ENCODE measurements at regions not wholly inside any gene's neighbourhood (a gene's known extent, or its start where the extent isn't known, plus 50 kb on each side); places are given as distances from the start of the nearest gene placed in this dataset.

GRCh38 chr10:32120147-32120546, 63.9 kb upstream of the KIF5B start:
- H3K4me3 ChIP-seq, result no peak overlapping the region
- WGBS, 3 donors, result 56 to 77% (median 58%) methylated on average over 3 of the region's 3 CpGs
- no peaks in the 10 kb centered on the region for H3K4me1 ChIP-seq (ENCODE audit: insufficient read depth)
- no peaks in the 10 kb centered on the region for H3K27me3 ChIP-seq
- no peak for DNase-seq
- H3K36me3 ChIP-seq, result no peaks in the 10 kb centered on the region
- H3K9me3 ChIP-seq, result peaks cover 0 to 11% of the 10 kb centered on the region in 2 donors
- TF ChIP-seq POLR2A (IDR thresholded peaks at IDR 0.05), result no peak
- no peak for TF ChIP-seq EP300 (IDR thresholded peaks at IDR 0.05)
- TF ChIP-seq, protein P1, sequence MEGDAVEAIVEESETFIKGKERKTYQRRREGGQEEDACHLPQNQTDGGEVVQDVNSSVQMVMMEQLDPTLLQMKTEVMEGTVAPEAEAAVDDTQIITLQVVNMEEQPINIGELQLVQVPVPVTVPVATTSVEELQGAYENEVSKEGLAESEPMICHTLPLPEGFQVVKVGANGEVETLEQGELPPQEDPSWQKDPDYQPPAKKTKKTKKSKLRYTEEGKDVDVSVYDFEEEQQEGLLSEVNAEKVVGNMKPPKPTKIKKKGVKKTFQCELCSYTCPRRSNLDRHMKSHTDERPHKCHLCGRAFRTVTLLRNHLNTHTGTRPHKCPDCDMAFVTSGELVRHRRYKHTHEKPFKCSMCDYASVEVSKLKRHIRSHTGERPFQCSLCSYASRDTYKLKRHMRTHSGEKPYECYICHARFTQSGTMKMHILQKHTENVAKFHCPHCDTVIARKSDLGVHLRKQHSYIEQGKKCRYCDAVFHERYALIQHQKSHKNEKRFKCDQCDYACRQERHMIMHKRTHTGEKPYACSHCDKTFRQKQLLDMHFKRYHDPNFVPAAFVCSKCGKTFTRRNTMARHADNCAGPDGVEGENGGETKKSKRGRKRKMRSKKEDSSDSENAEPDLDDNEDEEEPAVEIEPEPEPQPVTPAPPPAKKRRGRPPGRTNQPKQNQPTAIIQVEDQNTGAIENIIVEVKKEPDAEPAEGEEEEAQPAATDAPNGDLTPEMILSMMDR (IDR thresholded peaks at IDR 0.05), result no peak
- H3K27ac ChIP-seq, result no peak overlapping the region
- intact Hi-C loops (cut with DNase I), result no loop called here

- H3K4me1 ChIP-seq (ENCODE audit: insufficient read depth), result no peaks in the 10 kb centered on the region
- no peak overlapping the region for H3K4me3 ChIP-seq
- 0 to 33% (median 3%) methylated on average over 1 of the region's 1 CpG for WGBS, 3 donors
- no peak overlapping the region for H3K27ac ChIP-seq
- H3K36me3 ChIP-seq, result no peaks in the 10 kb centered on the region
- H3K27me3 ChIP-seq, result no peaks in the 10 kb centered on the region
- DNase-seq, result no peak
- intact Hi-C loops (cut with DNase I), result no loop called here
- TF ChIP-seq EP300 (IDR thresholded peaks at IDR 0.05) (no peak), POLR2A (IDR thresholded peaks at IDR 0.05) (no peak)
- TF ChIP-seq, protein P1 (IDR thresholded peaks at IDR 0.05), result no peak
- H3K9me3 ChIP-seq, result no peaks in the 10 kb centered on the region
Observed at GRCh38 chr10:32114508-32114907, 58.3 kb upstream of the KIF5B start.

DNA sequence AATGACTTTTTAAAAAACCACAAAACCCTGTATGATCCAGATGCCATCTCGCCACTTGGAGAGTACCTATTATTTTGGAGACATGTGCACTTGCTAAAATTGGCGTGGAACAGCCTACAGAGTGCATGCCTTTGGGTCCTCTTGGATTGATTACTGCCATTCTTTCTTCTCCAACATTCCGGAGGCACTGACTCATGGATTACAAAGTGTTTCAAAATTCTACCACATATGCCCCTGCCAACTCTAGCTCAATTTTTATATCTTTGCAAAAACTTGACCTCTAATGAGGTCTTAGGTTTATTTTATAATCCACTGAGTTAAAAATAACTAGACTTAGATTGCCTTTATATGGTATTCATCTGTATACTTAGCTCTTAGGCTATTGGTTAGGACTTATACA, 55.8 kb upstream of the KIF5B start:
- Histone ChIP-seq H3K27me3 (no peaks in the 10 kb centered on the region), H3K9me3 (no peaks in the 10 kb centered on the region), H3K36me3 (no peaks in the 10 kb centered on the region), H3K4me1 (ENCODE audit: insufficient read depth) (no peaks in the 10 kb centered on the region), H3K4me3 (no peak overlapping the region), H3K27ac (no peak overlapping the region)
- 66 to 76% (median 72%) methylated on average over 3 of the region's 3 CpGs for WGBS, 3 donors
- no peak for DNase-seq
- intact Hi-C loops (cut with DNase I), result no loop called here
- TF ChIP-seq POLR2A (IDR thresholded peaks at IDR 0.05), result no peak
- TF ChIP-seq, protein P1 (IDR thresholded peaks at IDR 0.05), result no peak
- TF ChIP-seq EP300 (IDR thresholded peaks at IDR 0.05), result no peak

DNA sequence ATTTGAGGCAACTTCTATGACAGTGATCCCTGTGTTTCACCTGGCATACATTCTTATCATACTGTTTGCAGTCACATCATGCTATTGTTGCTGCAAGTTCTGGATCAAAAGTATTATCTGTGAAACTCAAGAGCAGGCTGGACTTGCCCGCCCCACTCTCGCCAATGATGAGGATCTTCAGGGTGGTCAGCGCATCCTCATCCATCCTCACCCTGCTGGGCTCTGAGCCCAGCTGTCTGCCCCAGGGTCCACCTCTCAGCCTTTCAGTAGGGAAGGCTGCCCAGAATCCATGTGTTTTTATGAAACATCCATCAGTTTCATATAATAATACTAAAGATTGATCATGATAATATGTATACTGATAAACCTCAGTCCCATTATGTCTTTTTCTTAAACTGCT, 55.4 kb upstream of the KIF5B start:
- 90 to 92% (median 90%) methylated on average over 3 of the region's 3 CpGs for WGBS, 3 donors
- no peak overlapping the region for H3K4me3 ChIP-seq
- no peak for DNase-seq
- H3K9me3 ChIP-seq, result no peaks in the 10 kb centered on the region
- H3K4me1 ChIP-seq (ENCODE audit: insufficient read depth), result no peaks in the 10 kb centered on the region
- TF ChIP-seq EP300 (IDR thresholded peaks at IDR 0.05) (no peak), POLR2A (IDR thresholded peaks at IDR 0.05) (no peak)
- TF ChIP-seq, protein P1 (IDR thresholded peaks at IDR 0.05), result no peak
- no peaks in the 10 kb centered on the region for H3K36me3 ChIP-seq
- intact Hi-C loops (cut with DNase I), result no loop called here
- no peak overlapping the region for H3K27ac ChIP-seq
- H3K27me3 ChIP-seq, result no peaks in the 10 kb centered on the region

DNA sequence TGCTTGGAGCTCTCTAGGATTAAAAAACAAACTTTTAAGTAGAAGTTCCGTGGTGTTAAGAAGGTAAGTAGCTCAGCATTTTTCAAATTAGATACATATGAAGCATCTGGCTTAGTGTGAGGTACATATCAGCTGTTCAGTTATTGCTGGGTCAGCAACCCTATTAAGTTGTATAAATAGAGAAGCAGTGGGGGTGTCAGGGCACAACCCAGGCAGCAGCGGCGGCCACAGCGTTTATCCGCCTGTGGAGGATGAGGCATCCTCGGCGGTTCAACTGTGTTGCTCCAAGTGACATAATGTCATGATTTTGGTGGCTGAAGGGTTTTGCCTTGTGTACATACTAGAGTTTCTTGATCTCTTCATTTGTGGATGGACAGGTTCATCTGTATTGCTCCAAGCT, 54.6 kb upstream of the KIF5B start:
- Histone ChIP-seq H3K9me3 (no peaks in the 10 kb centered on the region), H3K27ac (no peak overlapping the region), H3K27me3 (no peaks in the 10 kb centered on the region), H3K4me3 (no peak overlapping the region), H3K36me3 (no peaks in the 10 kb centered on the region), H3K4me1 (ENCODE audit: insufficient read depth) (no peaks in the 10 kb centered on the region)
- no peak for DNase-seq
- intact Hi-C loops (cut with DNase I), result no loop called here
- TF ChIP-seq POLR2A (IDR thresholded peaks at IDR 0.05) (no peak), EP300 (IDR thresholded peaks at IDR 0.05) (no peak)
- TF ChIP-seq, protein P1 (IDR thresholded peaks at IDR 0.05), result no peak
- WGBS, 3 donors, result 83 to 89% (median 86%) methylated on average over 7 of the region's 7 CpGs

Measured in ovary (tissue), 7 donors.